GM18507 (cell line): ENCODE measurements at regions not wholly inside any gene's neighbourhood (a gene's known extent, or its start where the extent isn't known, plus 50 kb on each side); places are given as distances from the start of the nearest gene placed in this dataset.

Source experiments
- DNase-seq: peaks from one replicate; pipeline ENCODE4 v3.0.0; 2011; ENCODE audit warnings: low read depth; ENCODE audit not compliant: insufficient read length; ENCODE audit errors: extremely low spot score
- FAIRE-seq: peaks from 2 replicates; lab custom pipeline; 2011; peaks lifted over from hg19 to GRCh38; lab: Jason Lieb, UNC

- DNase-seq (no peak), FAIRE-seq (no peak)
Measured at GRCh38 chr13:48181482-48182145, 51.4 kb upstream of the ITM2B start.

GRCh38 chr13:48178126-48178525 lies 54.9 kb upstream of the ITM2B start:
- no peak for FAIRE-seq

GRCh38 chr13:48176781-48177180 lies 56.2 kb upstream of the ITM2B start:
- FAIRE-seq (no peak), DNase-seq (no peak)

More at GRCh38 chr13:48178126-48178525, 54.9 kb upstream of the ITM2B start:
- no peak for DNase-seq

GRCh38 chr13:48175185-48175584 lies 57.8 kb upstream of the ITM2B start:
- DNase-seq (no peak), FAIRE-seq (peak; percentile 21)

DNA sequence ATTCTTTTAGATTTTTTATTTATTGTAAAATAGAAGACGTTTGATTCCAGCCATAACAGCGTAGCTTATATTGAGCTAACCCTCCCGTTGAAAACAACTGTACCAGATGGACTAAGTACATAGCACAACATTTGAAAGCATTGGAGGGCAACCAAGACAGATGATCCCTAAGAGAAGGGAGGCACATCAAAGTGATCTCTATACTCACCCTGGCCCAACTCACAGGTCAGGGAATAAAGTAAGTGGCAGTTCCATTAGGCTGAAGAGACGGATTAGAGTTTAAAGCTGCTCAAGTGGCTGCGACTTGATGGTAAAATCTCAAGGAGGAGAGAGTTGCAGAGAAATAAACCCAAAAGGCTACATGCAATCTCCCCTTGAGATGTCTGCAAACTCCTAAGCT lies 65.1 kb upstream of the ITM2B start:
- FAIRE-seq: no peak
- no peak for DNase-seq

DNA sequence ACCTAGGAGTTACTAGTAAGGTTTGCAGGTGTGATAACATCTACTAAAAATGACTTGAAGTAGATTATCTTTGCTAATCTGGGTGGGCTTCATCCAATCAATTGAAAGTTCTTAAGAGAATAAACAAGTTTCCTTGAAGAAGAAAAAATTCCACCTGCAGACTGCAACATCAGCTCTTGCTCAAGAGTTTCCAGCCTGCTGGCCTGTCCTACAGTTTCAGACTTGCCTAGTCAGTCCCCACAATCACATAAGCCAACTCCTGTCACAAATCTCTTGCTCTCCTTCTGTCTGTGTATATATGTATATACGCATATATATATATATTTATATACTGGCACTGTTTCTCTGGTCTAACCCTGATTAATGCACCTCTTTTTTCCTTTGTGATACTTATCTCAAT lies 67.3 kb upstream of the ITM2B start:
- FAIRE-seq (no peak), DNase-seq (no peak)

DNA sequence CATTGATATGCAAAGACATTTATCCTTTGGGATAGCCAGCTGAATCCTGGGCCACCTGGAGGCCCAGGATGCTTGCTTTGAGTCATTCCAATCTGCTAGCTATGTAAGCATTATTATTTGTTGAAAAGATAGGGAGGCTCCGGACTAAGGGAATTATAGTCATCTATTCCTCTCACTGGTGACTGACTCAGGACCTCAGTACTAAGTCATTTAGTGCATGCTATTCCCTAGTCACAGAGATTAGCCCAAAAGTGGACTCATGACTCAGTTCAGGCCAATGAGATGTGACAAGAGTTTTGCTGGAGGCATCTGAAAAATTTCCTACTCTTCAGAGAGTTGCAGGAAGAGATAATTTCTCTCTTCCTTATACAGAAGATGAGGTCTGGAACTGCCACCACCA lies 67.9 kb upstream of the ITM2B start:
- FAIRE-seq (no peak), DNase-seq (no peak)

DNA sequence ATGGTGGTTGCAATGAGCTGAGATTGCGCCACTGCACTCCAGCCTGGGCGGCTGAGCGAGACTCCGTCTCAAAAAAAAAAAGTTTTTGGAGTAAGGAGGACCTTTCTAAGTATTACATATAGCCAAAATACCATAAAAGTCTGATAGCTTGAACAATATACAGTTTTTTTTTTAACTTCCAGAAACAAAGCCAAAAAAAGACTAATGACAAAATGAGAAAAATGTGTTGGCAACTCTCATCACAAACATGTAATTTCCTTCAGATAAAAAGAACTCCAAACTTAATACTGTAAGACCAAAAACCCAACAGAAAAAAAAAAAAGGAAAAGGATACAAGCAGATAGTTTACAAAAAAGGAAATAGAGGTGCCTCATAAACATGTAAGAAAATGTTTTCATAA lies 68.2 kb upstream of the MED4 start:
- FAIRE-seq (no peak), DNase-seq (no peak)

- DNase-seq (no peak), FAIRE-seq (no peak)
Measured at GRCh38 chr13:48162217-48162616, 67.3 kb upstream of the MED4 start.

DNA sequence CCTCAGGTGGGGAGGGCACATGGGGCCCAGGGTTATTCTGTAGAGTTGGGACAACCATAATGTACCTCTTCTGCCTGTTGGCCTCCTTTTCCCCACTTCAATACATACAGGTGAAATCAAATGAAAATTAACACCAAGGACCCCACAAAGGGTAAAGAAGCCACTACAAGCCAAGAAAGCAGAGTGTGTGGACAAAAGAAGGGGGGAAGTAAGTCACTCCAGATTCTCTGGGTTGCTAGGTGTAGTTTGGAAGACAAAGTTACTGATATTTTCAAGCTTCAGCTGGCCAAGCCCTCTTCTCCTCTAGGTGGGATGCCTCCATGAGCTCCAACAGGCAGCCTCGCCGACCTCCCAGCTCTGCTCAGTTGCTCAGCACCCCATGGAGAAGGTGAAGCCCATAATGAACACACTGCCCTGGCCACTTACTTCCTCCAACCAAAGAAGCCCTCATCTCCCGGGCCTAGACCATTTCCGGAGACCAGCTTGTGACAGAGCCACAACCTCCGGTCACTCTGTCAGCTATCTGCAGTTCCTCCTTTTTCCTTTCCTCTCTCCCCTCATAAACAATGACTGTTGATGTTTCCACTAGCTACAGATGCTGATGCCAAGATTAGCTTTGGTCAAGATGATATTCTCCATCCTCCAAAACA lies 66.8 kb upstream of the MED4 start:
- DNase-seq (no peak), FAIRE-seq (peak; percentile 46)

DNA sequence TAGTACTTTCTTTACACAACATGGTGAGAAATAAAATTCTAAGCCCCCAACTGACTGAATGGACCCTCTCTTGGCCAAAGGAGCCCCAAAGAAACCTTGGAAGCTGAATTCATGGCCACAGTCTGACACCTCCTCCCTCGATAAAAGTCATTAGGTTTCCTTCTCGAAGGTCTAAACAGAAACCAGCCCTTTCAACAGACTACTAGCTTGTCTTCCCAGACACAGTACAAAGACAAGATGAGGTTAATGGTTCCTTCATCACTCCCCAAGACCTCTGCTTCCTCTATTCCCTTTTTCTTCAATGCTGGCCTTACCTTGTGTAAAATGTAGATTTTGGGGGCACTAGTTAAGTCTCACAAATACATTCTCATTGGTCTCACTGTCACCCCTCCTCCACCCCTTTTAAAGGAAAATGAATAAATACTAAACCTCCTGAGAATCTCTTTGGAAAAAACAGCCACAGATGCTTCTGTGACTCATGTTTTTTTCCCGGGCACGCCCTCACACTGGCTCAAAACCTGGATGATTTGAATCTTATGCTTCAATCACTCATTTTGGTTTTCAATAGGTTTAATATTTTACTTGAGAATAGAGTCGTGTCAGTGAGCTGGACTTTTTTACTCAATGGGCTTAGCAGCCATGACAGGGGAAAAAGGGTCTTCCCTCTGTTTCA lies 65.8 kb upstream of the MED4 start:
- DNase-seq (no peak), FAIRE-seq (peak; percentile 57)

DNA sequence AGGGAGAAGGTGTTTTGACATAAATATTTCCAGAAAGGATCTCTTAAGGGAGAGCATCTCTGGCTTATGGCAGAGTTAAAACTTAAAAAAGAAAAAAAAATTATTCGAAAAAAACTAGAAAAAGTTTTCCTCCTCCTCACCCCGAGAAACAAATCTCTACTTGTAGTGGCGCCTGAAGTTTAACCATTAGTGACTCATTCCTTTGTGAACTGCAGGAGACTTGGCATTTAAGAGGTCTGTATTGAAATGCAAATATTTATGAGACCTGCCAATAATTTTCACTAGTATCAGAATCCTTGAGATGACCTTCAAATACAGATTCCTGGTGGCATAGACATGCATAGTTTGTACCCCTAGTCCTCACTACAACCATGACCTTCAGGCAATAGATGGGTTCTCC lies 64.9 kb upstream of the MED4 start:
- DNase-seq: no peak
- FAIRE-seq: no peak

DNA sequence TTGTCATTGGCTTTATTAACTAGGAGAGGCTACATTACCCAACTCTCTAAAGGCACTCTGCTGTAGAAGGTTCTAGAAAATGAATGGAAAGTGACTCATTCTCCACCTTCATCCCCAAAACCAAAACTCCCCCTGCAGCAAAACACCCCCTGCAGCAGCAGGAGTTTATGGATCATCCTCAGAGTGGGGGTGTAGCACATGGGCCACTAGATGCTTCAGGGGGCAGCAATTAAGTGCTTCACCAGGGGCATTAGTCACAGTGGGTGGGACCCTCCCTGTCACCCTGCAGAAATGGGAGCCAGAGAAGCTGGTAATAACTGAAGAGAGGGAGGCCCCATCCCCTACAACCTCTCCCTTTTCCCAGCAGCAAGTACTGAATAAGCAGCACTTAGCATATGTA lies 64.5 kb upstream of the MED4 start:
- DNase-seq: no peak
- no peak for FAIRE-seq

DNA sequence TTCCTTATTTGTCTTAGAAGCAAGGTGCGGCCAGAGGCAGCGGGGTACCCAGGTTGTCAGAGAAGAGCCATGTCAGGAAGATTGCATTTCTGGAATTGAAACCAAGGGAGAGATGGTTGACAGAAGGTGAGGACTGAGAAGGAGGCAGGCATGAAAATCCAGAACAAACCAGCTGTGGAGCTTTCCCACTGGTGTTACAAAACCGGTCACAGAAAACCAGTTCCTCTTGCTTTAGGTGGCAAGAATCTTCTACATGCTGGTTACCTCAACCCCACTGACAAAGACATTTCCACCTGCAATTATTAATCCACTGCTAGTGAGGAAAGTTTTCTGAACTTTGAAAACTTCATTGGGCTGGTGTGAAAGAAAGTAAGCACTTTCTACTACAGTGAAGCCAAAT lies 64.0 kb upstream of the MED4 start:
- FAIRE-seq: no peak
- no peak for DNase-seq

- DNase-seq (no peak), FAIRE-seq (peak; percentile 59)
Measured at GRCh38 chr13:48158290-48158689, 63.4 kb upstream of the MED4 start.

DNA sequence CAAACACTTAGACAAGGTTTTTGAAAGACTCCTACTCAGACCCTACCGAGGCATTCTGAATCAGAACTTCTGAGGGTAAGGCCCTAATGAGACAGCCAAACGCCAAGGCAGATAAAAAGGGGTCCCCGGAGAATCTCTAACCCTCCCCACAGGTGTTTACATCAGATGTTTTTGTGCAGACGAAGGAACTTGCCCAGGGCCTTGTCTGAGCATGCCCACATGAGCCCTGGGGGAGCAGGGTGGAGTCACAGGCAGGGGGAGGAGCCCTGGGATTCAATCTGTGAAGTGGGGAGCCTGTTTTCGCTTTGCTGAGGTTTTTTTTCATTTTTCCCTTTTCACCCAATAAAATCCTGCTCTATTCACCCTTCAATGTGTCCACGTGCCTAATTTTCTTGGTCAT lies 61.6 kb upstream of the MED4 start:
- FAIRE-seq: peak; percentile 41
- no peak for DNase-seq

DNA sequence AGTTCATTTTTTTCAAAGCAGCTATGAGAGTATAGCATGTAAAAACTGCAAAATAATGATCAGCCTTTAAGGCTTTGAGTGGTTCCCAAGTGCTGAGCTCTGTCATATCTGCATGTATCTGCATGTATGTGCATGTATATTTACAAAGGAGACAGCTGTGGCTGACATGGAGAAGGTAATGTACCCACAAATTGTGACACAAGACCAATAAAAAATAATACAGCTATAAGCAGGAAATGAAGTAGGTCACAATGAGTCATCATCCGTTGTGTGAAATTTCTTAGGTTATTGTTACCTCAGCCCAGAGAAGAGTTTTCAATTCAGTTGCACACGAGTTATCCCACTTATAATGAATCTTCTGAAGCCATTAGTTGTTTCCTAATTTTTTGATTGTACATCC lies 60.9 kb upstream of the MED4 start:
- FAIRE-seq (peak; percentile 76), DNase-seq (no peak)

- FAIRE-seq: no peak
Measured at GRCh38 chr13:48154671-48155070, 59.8 kb upstream of the MED4 start.

GRCh38 chr13:48153186-48153585 lies 58.3 kb upstream of the MED4 start:
- DNase-seq (no peak), FAIRE-seq (no peak)

More at GRCh38 chr13:48154671-48155070, 59.8 kb upstream of the MED4 start:
- no peak for DNase-seq

- no peak for FAIRE-seq
- DNase-seq: no peak
Measured at GRCh38 chr13:48151363-48152161, 56.7 kb upstream of the MED4 start.
